D721Med (cell line): ENCODE measurements at regions not wholly inside any gene's neighbourhood (a gene's known extent, or its start where the extent isn't known, plus 50 kb on each side); places are given as distances from the start of the nearest gene placed in this dataset.

Source experiments
- DNase-seq: peaks from one replicate; pipeline ENCODE4 v3.0.0; 2011; ENCODE audit warnings: low spot score; ENCODE audit not compliant: insufficient read length
- FAIRE-seq: peaks from 2 replicates; lab custom pipeline; 2011; peaks lifted over from hg19 to GRCh38; lab: Jason Lieb, UNC
- CTCF ChIP-seq: IDR thresholded peaks from 2 replicates; pipeline ENCODE4 v1.5.1; 2012; ENCODE audit warnings: mild to moderate bottlenecking, control low read depth; ENCODE audit not compliant: insufficient read depth; ENCODE audit errors: missing control alignments

GRCh38 chr10:28897617-28898464 is 220.5 kb downstream of the BAMBI start:
- no peak for FAIRE-seq

DNA sequence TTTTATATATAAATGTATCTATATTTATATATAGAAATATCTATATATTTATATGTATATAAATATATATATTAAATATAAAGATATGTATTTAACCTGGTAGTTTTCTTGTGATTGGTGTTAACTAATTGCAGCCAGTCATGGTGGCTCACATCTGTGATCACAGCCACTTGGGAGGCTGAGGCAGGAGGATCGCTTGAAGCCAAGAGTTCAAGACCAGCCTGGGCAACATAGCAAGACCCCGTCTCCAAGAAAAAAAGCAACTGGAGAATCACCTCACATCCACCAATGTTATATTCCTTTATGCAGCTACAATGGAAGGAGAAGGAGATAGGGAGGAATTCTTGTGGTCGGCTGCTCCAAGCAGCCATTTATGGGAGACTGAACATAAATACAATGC is 224.9 kb downstream of the BAMBI start:
- TF ChIP-seq CTCF, result no peak
- DNase-seq (no peak), FAIRE-seq (no peak)

More at GRCh38 chr10:28897617-28898464, 220.5 kb downstream of the BAMBI start:
- DNase-seq, result no peak
- TF ChIP-seq CTCF, result no peak

- FAIRE-seq (no peak), DNase-seq (no peak)
- TF ChIP-seq CTCF, result no peak
These were observed 225.7 kb downstream of the BAMBI start for GRCh38 chr10:28903063-28903462.

DNA sequence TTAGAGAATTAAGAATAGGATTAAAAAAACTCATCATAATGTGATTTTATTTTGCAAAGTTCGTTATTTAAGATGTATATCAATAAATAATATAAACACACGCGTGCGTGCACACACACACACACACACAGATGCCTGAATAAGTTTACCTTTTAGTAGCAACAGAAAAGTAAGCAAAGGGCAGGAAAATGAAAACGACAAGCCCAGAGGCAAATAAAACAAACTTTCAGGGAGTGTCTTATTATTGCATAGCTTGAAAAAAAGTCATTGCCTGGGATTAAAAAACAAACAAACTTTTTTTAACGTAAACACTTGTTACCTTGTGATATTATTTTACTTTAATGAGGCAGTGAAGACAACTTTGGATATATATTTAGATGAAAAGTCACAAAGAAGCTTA is 226.4 kb downstream of the BAMBI start:
- TF ChIP-seq CTCF, result no peak
- FAIRE-seq (no peak), DNase-seq (no peak)

DNA sequence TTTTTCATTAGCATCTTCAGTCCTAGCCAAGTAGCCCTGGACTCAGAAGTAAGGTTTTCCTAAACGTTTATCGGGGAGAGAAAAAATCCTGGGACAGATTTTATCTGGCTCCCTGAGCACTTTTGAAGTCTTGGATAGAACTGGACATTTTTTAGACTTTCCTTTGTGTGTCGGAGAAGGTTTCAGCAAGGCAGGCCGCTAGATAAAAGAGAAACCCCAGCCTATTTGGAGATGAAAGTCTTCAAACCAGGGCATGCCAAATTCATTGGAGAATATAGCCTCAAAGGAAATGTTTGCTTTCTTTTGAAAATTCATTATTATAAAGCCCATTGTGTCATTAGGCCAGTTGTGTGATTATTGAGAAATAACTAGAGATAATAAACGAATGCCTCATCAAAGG is 228.1 kb downstream of the BAMBI start:
- no peak for FAIRE-seq
- DNase-seq, result no peak
- TF ChIP-seq CTCF, result no peak

DNA sequence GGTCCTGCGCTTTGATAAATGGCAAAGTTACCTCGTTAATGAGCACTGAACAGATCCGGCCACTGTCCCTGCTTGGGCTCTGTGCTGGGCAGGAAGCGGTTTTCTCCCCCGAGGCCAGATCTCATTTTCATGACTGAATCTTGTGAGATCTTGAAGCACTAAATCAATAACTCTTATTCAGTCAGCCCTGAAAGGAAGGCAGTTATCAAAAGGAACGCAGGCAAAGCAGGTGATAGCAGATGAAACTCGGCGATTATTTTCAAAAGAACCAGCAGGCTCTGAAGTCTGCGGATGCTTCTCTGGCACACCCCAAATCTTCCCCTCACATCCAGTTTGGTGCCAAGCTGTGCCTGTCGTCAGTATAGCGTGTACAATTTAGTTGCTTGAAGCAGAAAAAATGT is 228.7 kb downstream of the BAMBI start:
- no peak for TF ChIP-seq CTCF
- no peak for FAIRE-seq

GRCh38 chr10:28906415-28906814 is 229.1 kb downstream of the BAMBI start:
- no peak for FAIRE-seq
- TF ChIP-seq CTCF, result no peak
- DNase-seq, result no peak

More for the DNA sequence above, 228.7 kb downstream of the BAMBI start:
- no peak for DNase-seq
